H1 (cell line): ENCODE measurements at regions not wholly inside any gene's neighbourhood (a gene's known extent, or its start where the extent isn't known, plus 50 kb on each side); places are given as distances from the start of the nearest gene placed in this dataset.

Experiments used
- CTCF ChIA-PET: fragments of 300-600 bp; sonication (Branson Sonifier 250); formaldehyde crosslinking; loops from one replicate; lab custom pipeline; 2021; ENCODE audit not compliant: partially characterized antibody; lab: Charles Lee
- POLR2A ChIA-PET: fragments of 300-600 bp; sonication (Branson Sonifier 250); formaldehyde crosslinking; loops from one replicate; lab custom pipeline; 2021; ENCODE audit warnings: inconsistent platforms; ENCODE audit not compliant: partially characterized antibody; lab: Charles Lee
- DNase-seq, 2 experiments: peaks; one replicate each; pipeline versions ENCODE4 v3.0.0 to v3.0.0-alpha.2; 2010 to 2022; ENCODE audit warnings: low spot score in 2 of 2, low read depth in 1 of 2, mixed read lengths in 1 of 2
- FAIRE-seq: peaks from 2 replicates; lab custom pipeline; 2011; peaks lifted over from hg19 to GRCh38; lab: Jason Lieb, UNC
- H2AFZ ChIP-seq: 2 replicates; pipeline ENCODE4 v1.8.1; 2012; ENCODE audit warnings: low read length, inconsistent platforms
- H2AK5ac ChIP-seq: 2 replicates; pipeline ENCODE4 v1.6.1; 2013; ENCODE audit warnings: low read depth, low read length
- H2BK120ac ChIP-seq: replicated peaks from 2 replicates; pipeline ENCODE3; 2013; ENCODE audit warnings: low read depth, low read length, inconsistent platforms
- H2BK12ac ChIP-seq: 2 replicates; pipeline ENCODE4 v1.6.1; 2013; ENCODE audit warnings: low read depth, low read length
- H2BK15ac ChIP-seq: 2 replicates; pipeline ENCODE4 v1.6.1; 2013; ENCODE audit warnings: low read length
- H2BK20ac ChIP-seq: 2 replicates; pipeline ENCODE4 v1.6.1; 2013; ENCODE audit warnings: low read length
- H2BK5ac ChIP-seq: 2 replicates; pipeline ENCODE4 v1.6.1; 2013; ENCODE audit warnings: low read depth, low read length
- H3K14ac ChIP-seq: 2 replicates; pipeline ENCODE4 v1.6.1; 2013; ENCODE audit warnings: inconsistent platforms; ENCODE audit not compliant: insufficient read length
- H3K18ac ChIP-seq: 2 replicates; pipeline ENCODE4 v1.6.1; 2013; ENCODE audit warnings: low read length; ENCODE audit errors: extremely low read depth
- H3K23ac ChIP-seq: 2 replicates; pipeline ENCODE4 v1.6.1; 2013; ENCODE audit warnings: inconsistent platforms; ENCODE audit not compliant: insufficient read length
- H3K23me2 ChIP-seq: 2 replicates; pipeline ENCODE4 v1.6.1; 2013; ENCODE audit warnings: low read depth, low read length
- H3K27ac ChIP-seq: 2 replicates; pipeline ENCODE4 v1.6.1; 2011; ENCODE audit warnings: low read depth, low read length, inconsistent platforms
- H3K27me3 ChIP-seq, 4 experiments: replicated peaks in 1 of 4; 1 replicate in 1 of 4; 2 replicates in 3 of 4; pipeline versions ENCODE4 v1.6.1 to v1.8.1; 2011 to 2013; ENCODE audit warnings: low read length in 3 of 4, mild to moderate bottlenecking in 3 of 4, inconsistent platforms in 2 of 4, mixed read lengths in 2 of 4, moderate library complexity in 1 of 4; ENCODE audit not compliant: control insufficient read depth in 3 of 4, insufficient read depth in 3 of 4; ENCODE audit errors: extremely low read depth in 1 of 4
- H3K36me3 ChIP-seq, 4 experiments: 2 replicates each; pipeline versions ENCODE4 v1.6.1 to v1.8.1; 2011 to 2013; ENCODE audit warnings: mild to moderate bottlenecking in 4 of 4, low read length in 3 of 4, moderate library complexity in 2 of 4, control low read depth in 1 of 4, inconsistent platforms in 1 of 4; ENCODE audit not compliant: insufficient read depth in 4 of 4, control insufficient read depth in 2 of 4
- H3K4ac ChIP-seq: replicated peaks from 2 replicates; pipeline ENCODE3; 2013; ENCODE audit warnings: low read length, low read depth, mixed read lengths, inconsistent platforms; ENCODE audit not compliant: insufficient read length
- H3K4me1 ChIP-seq, 4 experiments: replicated peaks in 1 of 4; 1 replicate in 1 of 4; 2 replicates in 3 of 4; pipeline versions ENCODE4 v1.6.1 to v1.8.1; 2011 to 2013; ENCODE audit warnings: low read length in 3 of 4, inconsistent platforms in 2 of 4, mixed read lengths in 1 of 4; ENCODE audit not compliant: insufficient read depth in 4 of 4, control insufficient read depth in 3 of 4
- H3K4me2 ChIP-seq, 2 experiments: 2 replicates each; pipeline versions ENCODE4 v1.6.1 to v1.8.1; 2011 to 2013; ENCODE audit warnings: low read depth in 2 of 2, low read length in 2 of 2, control low read depth in 1 of 2, inconsistent platforms in 1 of 2, mild to moderate bottlenecking in 1 of 2; ENCODE audit not compliant: insufficient read depth in 1 of 2
- H3K4me3 ChIP-seq, 4 experiments: fragments of 200-600, 300-600 bp in 1 of 4; sonication (generic), shearing (Covaris generic), sonication (Bioruptor Twin) in 1 of 4; 2 replicates each; pipeline versions ENCODE4 v1.5.1 to v1.8.1; 2011 to 2016; ENCODE audit warnings: low read length in 4 of 4, low read depth in 3 of 4, control low read depth in 2 of 4, inconsistent platforms in 2 of 4, mild to moderate bottlenecking in 2 of 4, mixed read lengths in 1 of 4, moderate library complexity in 1 of 4; ENCODE audit not compliant: insufficient read depth in 2 of 4; ENCODE audit errors: extremely low read depth in 1 of 4
- H3K56ac ChIP-seq: replicated peaks from 2 replicates; pipeline ENCODE3; 2013; ENCODE audit warnings: low read depth, mild to moderate bottlenecking, mixed read lengths, low read length, inconsistent platforms; ENCODE audit not compliant: insufficient read length
- H3K79me1 ChIP-seq: 2 replicates; pipeline ENCODE4 v1.6.1; 2013; ENCODE audit warnings: low read depth, low read length, control low read depth
- H3K79me2 ChIP-seq, 2 experiments: 2 replicates each; pipeline versions ENCODE4 v1.6.1 to v1.8.1; 2012 to 2013; ENCODE audit warnings: low read length in 2 of 2, mild to moderate bottlenecking in 2 of 2, inconsistent platforms in 1 of 2; ENCODE audit not compliant: insufficient read depth in 2 of 2, control insufficient read depth in 1 of 2
- H3K9ac ChIP-seq, 4 experiments: replicated peaks in 1 of 4; 1 replicate in 1 of 4; 2 replicates in 3 of 4; pipeline versions ENCODE4 v1.6.1 to v1.8.1; 2011 to 2013; ENCODE audit warnings: low read depth in 3 of 4, low read length in 3 of 4, control low read depth in 2 of 4, mild to moderate bottlenecking in 2 of 4, moderate library complexity in 2 of 4, inconsistent platforms in 1 of 4; ENCODE audit errors: extremely low read depth in 1 of 4
- H3K9me3 ChIP-seq, 2 experiments: 2 replicates each; pipeline versions ENCODE4 v1.6.1 to v1.8.1; 2012 to 2013; ENCODE audit warnings: mild to moderate bottlenecking in 2 of 2, moderate library complexity in 2 of 2, control low read depth in 1 of 2, inconsistent platforms in 1 of 2, low read depth in 1 of 2, low read length in 1 of 2, mixed read lengths in 1 of 2; ENCODE audit not compliant: insufficient read depth in 2 of 2
- H4K20me1 ChIP-seq, 2 experiments: replicated peaks in 1 of 2; 2 replicates each; pipeline versions ENCODE3 to v1.8.1; 2011 to 2013; ENCODE audit warnings: inconsistent platforms in 2 of 2, low read length in 2 of 2, mild to moderate bottlenecking in 1 of 2; ENCODE audit not compliant: insufficient read depth in 2 of 2, control insufficient read depth in 1 of 2
- H4K5ac ChIP-seq: 2 replicates; pipeline ENCODE4 v1.6.1; 2013; ENCODE audit warnings: low read length, low read depth, mixed read lengths, inconsistent platforms; ENCODE audit not compliant: insufficient read length
- H4K8ac ChIP-seq: 2 replicates; pipeline ENCODE4 v1.8.0; 2013; ENCODE audit warnings: mild to moderate bottlenecking, moderate library complexity, low read length, inconsistent platforms; ENCODE audit not compliant: insufficient read depth; ENCODE audit errors: extremely low read depth
- H4K91ac ChIP-seq: replicated peaks from 2 replicates; pipeline ENCODE3; 2013; ENCODE audit warnings: low read length, mixed read lengths, inconsistent platforms; ENCODE audit not compliant: insufficient read length
- HDAC2 ChIP-seq, 2 experiments: fragments of 300-600 bp in 1 of 2; sonication (generic) in 1 of 2; IDR thresholded peaks; 2 replicates each; pipeline ENCODE4 v1.6.1; 2011 to 2012; ENCODE audit warnings: low read depth in 2 of 2, low read length in 2 of 2, mild to moderate bottlenecking in 2 of 2, moderate library complexity in 2 of 2, borderline replicate concordance in 1 of 2, inconsistent platforms in 1 of 2
- KDM1A ChIP-seq: fragments of 200-600, 300-600 bp; sonication (generic); IDR thresholded peaks from 2 replicates; pipeline ENCODE4 v1.7.1; 2016; ENCODE audit warnings: mild to moderate bottlenecking, low read length, borderline replicate concordance
- MAX ChIP-seq: IDR thresholded peaks from 2 replicates; pipeline ENCODE4 v1.6.1; 2012; ENCODE audit warnings: inconsistent platforms
- RAD21 ChIP-seq, 2 experiments: IDR thresholded peaks in 1 of 2; conservative IDR thresholded peaks in 1 of 2; 2 replicates each; pipeline ENCODE4 v1.6.1; 2011; ENCODE audit warnings: low read depth in 2 of 2, low read length in 2 of 2, improper control_type of control experiment in 1 of 2, inconsistent platforms in 1 of 2, mild to moderate bottlenecking in 1 of 2, moderate library complexity in 1 of 2
- TBP ChIP-seq: IDR thresholded peaks from 2 replicates; pipeline ENCODE4 v1.6.1; 2011; ENCODE audit warnings: low read depth, low read length, improper control_type of control experiment
- WGBS, 2 experiments: shearing (Covaris generic) in 1 of 2; methylation state at CpG; one replicate each; pipeline versions ENCODE4 v1.1.6 to v1.1.7; 2013 to 2015; ENCODE audit warnings: low lambda C conversion rate in 2 of 2, mixed read lengths in 2 of 2, inconsistent platforms in 1 of 2, low coverage in 1 of 2, missing lambda C conversion rate in 1 of 2; ENCODE audit not compliant: insufficient replicate concordance in 2 of 2, insufficient coverage in 1 of 2, insufficient read length in 1 of 2; ENCODE audit errors: extremely low coverage in 1 of 2, missing lambda C conversion rate in 1 of 2; 5-methylcytosine and 5-hydroxymethylcytosine counted together

- Histone ChIP-seq H2AFZ (no peak overlapping the region), H3K9ac (no peak overlapping the region; a peak in 1 of 7 replicates), H3K9me3 (no peaks in the 10 kb centered on the region; a peak in 1 of 4 replicates), H3K4me3 (no peak overlapping the region), H4K8ac (no peak overlapping the region), H3K23me2 (peaks cover 11% of the 10 kb centered on the region; the same call in 1 of the 2 replicates), H4K20me1 (peaks cover 0 to 3% of the 10 kb centered on the region in 2 experiments), H3K18ac (peak overlapping the region; percentile 48; the same call in 1 of the 2 replicates), H3K23ac (no peak overlapping the region), H3K4ac (no peak overlapping the region), H4K5ac (no peak overlapping the region), H3K79me1 (peaks cover 15% of the 10 kb centered on the region), H3K36me3 (no peaks in the 10 kb centered on the region), H2BK15ac (0 out of 2 replicates have a peak overlapping the region, but pooled peaks have one; percentile 55), H3K79me2 (peaks cover 0 to 2% of the 10 kb centered on the region in 2 experiments; a peak in 1 of 4 replicates), H4K91ac (no peak overlapping the region), H2AK5ac (no peak overlapping the region; the same call in none of the 2 replicates), H3K4me1 (peaks cover 0 to 19% (median 8%) of the 10 kb centered on the region in 4 experiments; a peak in 6 of 7 replicates), H3K14ac (no peak overlapping the region), H3K27me3 (no peaks in the 10 kb centered on the region), H2BK12ac (no peak overlapping the region), H3K4me2 (no peak overlapping the region; a peak in 1 of 4 replicates), H2BK120ac (no peak overlapping the region), H3K27ac (no peak overlapping the region), H3K56ac (no peak overlapping the region), H2BK5ac (no peak overlapping the region), H2BK20ac (no peak overlapping the region)
- WGBS, 2 experiments = 78% methylated on average over 22 of the region's 26 CpGs; no CpG with 5 or more reads in 1 of the 2 experiments
- no peak for DNase-seq
- ChIA-PET POLR2A (interaction anchor here (1.2 kb wide), 1 partner anchor 22 kb away, joined by 3 read pairs; no protein-coding TSS in a partner anchor), CTCF (interaction anchor here (0.7 to 33.8 kb wide), 9 partner anchors 9 to 106 kb away, joined by 3 to 371 read pairs (median 3); no protein-coding TSS in a partner anchor)
- TF ChIP-seq HDAC2 (IDR thresholded peaks at IDR 0.05; ENCODE audit: borderline replicate concordance in 1 of 2, low read depth in 2 of 2, low read length in 2 of 2) (no peak), RAD21 (IDR thresholded peaks at IDR 0.05 in 1 of 2, conservative IDR thresholded peaks at IDR 0.05 in 1 of 2; ENCODE audit: low read depth in 2 of 2, low read length in 2 of 2) (0 out of 4 replicates have a peak, but pooled peaks of 1 of the 2 experiments have one; percentile 4), KDM1A (peak; percentile 44; the same call in 1 of the 2 replicates), MAX (no peak), TBP (0 out of 2 replicates have a peak, but pooled peaks have one; percentile 41)
- no peak for FAIRE-seq
Measured at GRCh38 chr16:85227946-85228862, 115.9 kb upstream of the CIBAR2 start.
